Neural progenitor cell (in vitro differentiated cells): ENCODE measurements at regions not wholly inside any gene's neighbourhood (a gene's known extent, or its start where the extent isn't known, plus 50 kb on each side); places are given as distances from the start of the nearest gene placed in this dataset.
A peak's percentile ranks its signal among the peaks of the same experiment; 100 is the strongest.

Source experiments
- DNase-seq: peaks from one replicate; pipeline ENCODE4 v3.0.0-alpha.2; 2016; ENCODE audit warnings: low spot score
- H2AFZ ChIP-seq: fragments of 200-600 bp; sonication (generic); replicated peaks from 2 replicates; pipeline ENCODE4 v1.6.1; 2016; ENCODE audit warnings: antibody characterized with exemption
- H3F3A ChIP-seq: fragments of 200-600 bp; sonication (generic); 2 replicates; pipeline ENCODE4 v1.6.1; 2016; ENCODE audit warnings: antibody characterized with exemption, low read depth
- H3K27ac ChIP-seq: fragments of 200-600 bp; sonication (generic); 2 replicates; pipeline ENCODE4 v1.5.1; 2016; ENCODE audit warnings: mild to moderate bottlenecking
- H3K27me3 ChIP-seq: fragments of 200-600 bp; sonication (generic); 2 replicates; pipeline ENCODE4 v1.6.1; 2016; ENCODE audit warnings: mild to moderate bottlenecking, moderate library complexity
- H3K36me3 ChIP-seq: fragments of 200-600 bp; sonication (generic); 2 replicates; pipeline ENCODE4 v1.5.1; 2016
- H3K4me1 ChIP-seq: fragments of 200-600 bp; sonication (generic); 2 replicates; pipeline ENCODE4 v1.6.1; 2016; ENCODE audit warnings: mixed run types
- H3K4me2 ChIP-seq: fragments of 200-600 bp; sonication (generic); 2 replicates; pipeline ENCODE4 v1.6.1; 2016
- H3K4me3 ChIP-seq: fragments of 200-600 bp; sonication (generic); 2 replicates; pipeline ENCODE4 v1.5.1; 2016
- H3K79me2 ChIP-seq: fragments of 200-600 bp; sonication (generic); 2 replicates; pipeline ENCODE4 v1.6.1; 2016; ENCODE audit warnings: low read depth
- H3K9ac ChIP-seq: fragments of 200-600 bp; sonication (generic); 2 replicates; pipeline ENCODE4 v1.6.1; 2016
- H3K9me3 ChIP-seq: fragments of 200-600 bp; sonication (generic); 2 replicates; pipeline ENCODE4 v1.5.1; 2016; ENCODE audit warnings: low read depth
- H4K20me1 ChIP-seq: fragments of 200-600 bp; sonication (generic); 2 replicates; pipeline ENCODE4 v1.6.1; 2016; ENCODE audit warnings: low read depth
- H3K27ac Mint-ChIP-seq: 3 replicates; pipeline ENCODE4 v1.8.0; 2021; ENCODE audit warnings: mixed read lengths
- H3K27me3 Mint-ChIP-seq: 2 replicates; pipeline ENCODE4 v1.8.0; 2022; ENCODE audit warnings: low read depth, mild to moderate bottlenecking, inconsistent platforms, moderate library complexity, mixed read lengths; ENCODE audit not compliant: insufficient read depth
- H3K36me3 Mint-ChIP-seq: 3 replicates; pipeline ENCODE4 v1.8.0; 2021; ENCODE audit warnings: mixed read lengths
- H3K4me1 Mint-ChIP-seq: 3 replicates; pipeline ENCODE4 v1.8.0; 2021; ENCODE audit warnings: mixed read lengths
- H3K4me3 Mint-ChIP-seq: 3 replicates; pipeline ENCODE4 v1.8.0; 2021; ENCODE audit warnings: mild to moderate bottlenecking, moderate library complexity, mixed read lengths
- H3K9me3 Mint-ChIP-seq: 3 replicates; pipeline ENCODE4 v1.8.0; 2020; ENCODE audit warnings: mixed read lengths
- CTCF ChIP-seq: fragments of 200-600 bp; sonication (generic); IDR thresholded peaks from 2 replicates; pipeline ENCODE4 v1.5.1; 2017; ENCODE audit warnings: antibody characterized with exemption, mild to moderate bottlenecking
- EZH2 ChIP-seq: fragments of 200-600 bp; sonication (generic); IDR thresholded peaks from 2 replicates; pipeline ENCODE4 v1.6.1; 2017; ENCODE audit warnings: antibody characterized with exemption, mild to moderate bottlenecking, moderate library complexity
- EZH2phosphoT487 ChIP-seq: fragments of 200-600 bp; sonication (generic); IDR thresholded peaks from 2 replicates; pipeline ENCODE4 v1.6.1; 2017; ENCODE audit warnings: antibody characterized with exemption

- H3K36me3 Mint-ChIP-seq = no peaks in the 10 kb centered on the region
- Histone ChIP-seq H4K20me1 (no peaks in the 10 kb centered on the region), H3K4me2 (no peak overlapping the region), H3K36me3 (no peaks in the 10 kb centered on the region), H3K9me3 (no peaks in the 10 kb centered on the region), H3K4me1 (peaks cover 23% of the 10 kb centered on the region), H3K27me3 (no peaks in the 10 kb centered on the region), H3K27ac (no peak overlapping the region), H3K79me2 (no peaks in the 10 kb centered on the region), H3F3A (no peaks in the 10 kb centered on the region), H3K4me3 (no peak overlapping the region), H2AFZ (no peak overlapping the region), H3K9ac (no peak overlapping the region)
- no peak overlapping the region for H3K4me3 Mint-ChIP-seq
- no peaks in the 10 kb centered on the region for H3K27me3 Mint-ChIP-seq
- no peak for DNase-seq
- peaks cover 15% of the 10 kb centered on the region for H3K4me1 Mint-ChIP-seq
- H3K9me3 Mint-ChIP-seq = no peaks in the 10 kb centered on the region
- TF ChIP-seq CTCF (no peak), EZH2 (no peak), EZH2phosphoT487 (no peak)
- no peak overlapping the region for H3K27ac Mint-ChIP-seq
Observed at GRCh38 chr2:184026961-184027360, 571.4 kb upstream of the ZNF804A start.

- no peak overlapping the region for H3K9ac ChIP-seq
- peaks cover 19% of the 10 kb centered on the region for H3K4me1 ChIP-seq
- H3K36me3 Mint-ChIP-seq = no peaks in the 10 kb centered on the region
- no peaks in the 10 kb centered on the region for H4K20me1 ChIP-seq
- H3K27ac ChIP-seq = no peak overlapping the region
- H3K36me3 ChIP-seq = no peaks in the 10 kb centered on the region
- no peak overlapping the region for H3K4me3 ChIP-seq
- H3K27ac Mint-ChIP-seq = no peak overlapping the region
- no peaks in the 10 kb centered on the region for H3K27me3 Mint-ChIP-seq
- no peaks in the 10 kb centered on the region for H3K27me3 ChIP-seq
- H2AFZ ChIP-seq = no peak overlapping the region
- no peak overlapping the region for H3K4me2 ChIP-seq
- TF ChIP-seq CTCF = no peak
- TF ChIP-seq EZH2 = no peak
- no peak for TF ChIP-seq EZH2phosphoT487
- H3K79me2 ChIP-seq = no peaks in the 10 kb centered on the region
- no peak overlapping the region for H3K4me3 Mint-ChIP-seq
- no peaks in the 10 kb centered on the region for H3K9me3 ChIP-seq
- H3K9me3 Mint-ChIP-seq = no peaks in the 10 kb centered on the region
- H3F3A ChIP-seq = no peaks in the 10 kb centered on the region
- H3K4me1 Mint-ChIP-seq = peaks cover 17% of the 10 kb centered on the region
- no peak for DNase-seq
Observed at GRCh38 chr2:184030245-184030644, 568.1 kb upstream of the ZNF804A start.

GRCh38 chr2:184030989-184031388 is 567.3 kb upstream of the ZNF804A start:
- Histone ChIP-seq H3K27me3 (no peaks in the 10 kb centered on the region), H3K9me3 (no peaks in the 10 kb centered on the region), H3K36me3 (no peaks in the 10 kb centered on the region), H3F3A (no peaks in the 10 kb centered on the region), H3K4me1 (peaks cover 19% of the 10 kb centered on the region), H3K4me3 (no peak overlapping the region), H3K9ac (no peak overlapping the region), H3K27ac (no peak overlapping the region), H3K79me2 (no peaks in the 10 kb centered on the region), H4K20me1 (no peaks in the 10 kb centered on the region), H3K4me2 (peak overlapping the region; percentile 68), H2AFZ (no peak overlapping the region)
- H3K27me3 Mint-ChIP-seq = no peaks in the 10 kb centered on the region
- peaks cover 17% of the 10 kb centered on the region for H3K4me1 Mint-ChIP-seq
- DNase-seq = no peak
- H3K27ac Mint-ChIP-seq = no peak overlapping the region
- H3K36me3 Mint-ChIP-seq = no peaks in the 10 kb centered on the region
- no peak for TF ChIP-seq CTCF
- no peak for TF ChIP-seq EZH2phosphoT487
- no peak for TF ChIP-seq EZH2
- no peak overlapping the region for H3K4me3 Mint-ChIP-seq
- no peaks in the 10 kb centered on the region for H3K9me3 Mint-ChIP-seq
